DND-41 (cell line): ENCODE measurements at regions not wholly inside any gene's neighbourhood (a gene's known extent, or its start where the extent isn't known, plus 50 kb on each side); places are given as distances from the start of the nearest gene placed in this dataset.

Source experiments
- EZH2 ChIP-seq: IDR thresholded peaks from 3 replicates; pipeline ENCODE4 v1.6.1; 2012; ENCODE audit warnings: borderline replicate concordance, low read depth, mild to moderate bottlenecking, moderate library complexity, low read length, inconsistent platforms; ENCODE audit not compliant: severe bottlenecking
- TF ChIP-seq, protein P1 (sequence below): IDR thresholded peaks from 2 replicates; pipeline ENCODE4 v1.5.1; 2012; ENCODE audit warnings: borderline replicate concordance, low read length, moderate library complexity, mild to moderate bottlenecking; ENCODE audit not compliant: poor library complexity, severe bottlenecking; ENCODE audit errors: extremely low read depth

DNA sequence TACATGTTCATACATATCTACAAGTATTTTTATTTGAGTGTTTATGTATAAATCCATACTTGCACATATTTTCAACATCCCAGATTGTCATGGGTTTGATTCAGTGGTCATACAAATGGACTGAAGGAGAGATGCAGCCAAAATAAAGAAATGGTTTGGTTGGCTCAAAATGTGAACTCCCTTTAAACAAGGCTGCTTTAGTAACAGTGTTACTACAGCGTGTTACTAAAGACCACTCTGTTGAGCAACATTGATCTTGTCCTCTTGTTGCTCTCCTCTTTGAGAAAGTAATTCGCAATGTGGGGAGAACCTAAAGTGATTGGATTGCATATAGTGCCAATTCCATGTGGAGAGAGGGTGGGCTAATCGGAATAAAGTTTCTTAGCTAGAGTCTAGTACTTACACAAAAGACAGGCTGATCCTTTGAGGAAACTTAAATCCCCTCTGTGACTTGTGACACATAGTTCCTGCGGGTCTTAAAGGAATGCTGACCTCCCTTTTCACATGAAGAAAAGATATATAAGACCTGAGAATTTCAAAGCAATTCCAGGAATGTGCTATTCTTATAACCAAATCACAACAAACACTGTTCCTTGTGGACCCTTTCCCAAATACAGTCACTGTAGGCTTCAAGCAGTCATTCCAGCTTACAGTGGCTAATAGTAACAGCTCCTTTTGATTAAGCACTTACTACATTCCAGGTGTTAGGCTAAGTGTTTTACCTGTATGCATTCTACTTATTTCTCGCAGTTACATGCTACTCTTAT, 144.3 kb downstream of the FZD1 start:
- TF ChIP-seq, protein P1, sequence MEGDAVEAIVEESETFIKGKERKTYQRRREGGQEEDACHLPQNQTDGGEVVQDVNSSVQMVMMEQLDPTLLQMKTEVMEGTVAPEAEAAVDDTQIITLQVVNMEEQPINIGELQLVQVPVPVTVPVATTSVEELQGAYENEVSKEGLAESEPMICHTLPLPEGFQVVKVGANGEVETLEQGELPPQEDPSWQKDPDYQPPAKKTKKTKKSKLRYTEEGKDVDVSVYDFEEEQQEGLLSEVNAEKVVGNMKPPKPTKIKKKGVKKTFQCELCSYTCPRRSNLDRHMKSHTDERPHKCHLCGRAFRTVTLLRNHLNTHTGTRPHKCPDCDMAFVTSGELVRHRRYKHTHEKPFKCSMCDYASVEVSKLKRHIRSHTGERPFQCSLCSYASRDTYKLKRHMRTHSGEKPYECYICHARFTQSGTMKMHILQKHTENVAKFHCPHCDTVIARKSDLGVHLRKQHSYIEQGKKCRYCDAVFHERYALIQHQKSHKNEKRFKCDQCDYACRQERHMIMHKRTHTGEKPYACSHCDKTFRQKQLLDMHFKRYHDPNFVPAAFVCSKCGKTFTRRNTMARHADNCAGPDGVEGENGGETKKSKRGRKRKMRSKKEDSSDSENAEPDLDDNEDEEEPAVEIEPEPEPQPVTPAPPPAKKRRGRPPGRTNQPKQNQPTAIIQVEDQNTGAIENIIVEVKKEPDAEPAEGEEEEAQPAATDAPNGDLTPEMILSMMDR = no peak
- no peak for TF ChIP-seq EZH2
